Adrenal gland (tissue), 5 donors: ENCODE measurements at regions not wholly inside any gene's neighbourhood (a gene's known extent, or its start where the extent isn't known, plus 50 kb on each side); places are given as distances from the start of the nearest gene placed in this dataset.

ENCODE experiments used
- POLR2A ChIP-seq, 2 donors: fragments of 450-650 bp; IDR thresholded peaks; one replicate each; pipeline ENCODE4 v1.6.1; 2017; ENCODE audit warnings: antibody characterized with exemption in 2 of 2, mild to moderate bottlenecking in 2 of 2, moderate library complexity in 1 of 2
- TF ChIP-seq, protein P1 (sequence below), 6 experiments: fragments of 450-650 bp in 4 of 6; fragments of 200-600 bp in 2 of 6; sonication (generic) in 1 of 6; IDR thresholded peaks; 1 replicate in 5 of 6; 2 replicates in 1 of 6; pipeline versions ENCODE4 v1.5.1 to v1.8.0; 2016 to 2021; ENCODE audit warnings: antibody characterized with exemption in 6 of 6, mild to moderate bottlenecking in 2 of 6, moderate library complexity in 1 of 6
- donor health status: DM: no; HTN: no; CAD: no.

DNA sequence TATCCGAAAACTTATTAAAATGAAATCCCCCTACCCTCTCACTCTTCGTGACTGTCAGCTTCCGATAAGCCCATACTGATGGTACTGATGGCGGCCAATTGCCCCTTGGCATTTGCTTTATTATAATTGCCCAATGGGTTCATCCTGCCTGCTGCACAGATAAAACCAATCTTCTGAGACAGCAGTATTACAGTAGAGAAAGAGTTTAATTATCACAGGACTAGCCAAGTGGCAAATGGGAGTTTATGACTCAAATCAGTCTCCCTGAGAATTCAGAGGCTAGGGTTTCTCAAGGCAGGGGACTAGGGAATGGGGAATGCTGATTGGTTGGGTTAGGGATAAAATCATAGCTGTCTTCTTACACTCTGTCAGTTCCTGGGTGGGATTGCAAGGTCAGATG is 259.5 kb downstream of the SOD2 start:
- TF ChIP-seq POLR2A (IDR thresholded peaks at IDR 0.05) = no peak
- TF ChIP-seq, protein P1, sequence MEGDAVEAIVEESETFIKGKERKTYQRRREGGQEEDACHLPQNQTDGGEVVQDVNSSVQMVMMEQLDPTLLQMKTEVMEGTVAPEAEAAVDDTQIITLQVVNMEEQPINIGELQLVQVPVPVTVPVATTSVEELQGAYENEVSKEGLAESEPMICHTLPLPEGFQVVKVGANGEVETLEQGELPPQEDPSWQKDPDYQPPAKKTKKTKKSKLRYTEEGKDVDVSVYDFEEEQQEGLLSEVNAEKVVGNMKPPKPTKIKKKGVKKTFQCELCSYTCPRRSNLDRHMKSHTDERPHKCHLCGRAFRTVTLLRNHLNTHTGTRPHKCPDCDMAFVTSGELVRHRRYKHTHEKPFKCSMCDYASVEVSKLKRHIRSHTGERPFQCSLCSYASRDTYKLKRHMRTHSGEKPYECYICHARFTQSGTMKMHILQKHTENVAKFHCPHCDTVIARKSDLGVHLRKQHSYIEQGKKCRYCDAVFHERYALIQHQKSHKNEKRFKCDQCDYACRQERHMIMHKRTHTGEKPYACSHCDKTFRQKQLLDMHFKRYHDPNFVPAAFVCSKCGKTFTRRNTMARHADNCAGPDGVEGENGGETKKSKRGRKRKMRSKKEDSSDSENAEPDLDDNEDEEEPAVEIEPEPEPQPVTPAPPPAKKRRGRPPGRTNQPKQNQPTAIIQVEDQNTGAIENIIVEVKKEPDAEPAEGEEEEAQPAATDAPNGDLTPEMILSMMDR (IDR thresholded peaks at IDR 0.05) = no peak
